Liver (tissue), 8 donors: ENCODE measurements at regions not wholly inside any gene's neighbourhood (a gene's known extent, or its start where the extent isn't known, plus 50 kb on each side); places are given as distances from the start of the nearest gene placed in this dataset.

Experiments used
- DNase-seq: peaks from one replicate; pipeline ENCODE4 v3.0.0-alpha.2; 2017; ENCODE audit warnings: low spot score
- H3K27ac ChIP-seq, 2 donors: one replicate each; pipeline ENCODE4 v1.7.0; 2013; ENCODE audit warnings: inconsistent platforms in 2 of 2, low read length in 2 of 2, control low read depth in 1 of 2, low read depth in 1 of 2, mild to moderate bottlenecking in 1 of 2
- H3K27me3 ChIP-seq, 4 donors: one replicate each; pipeline versions ENCODE4 v1.6.1 to v1.7.0; 2013; ENCODE audit warnings: low read length in 3 of 4, inconsistent platforms in 1 of 4, mild to moderate bottlenecking in 1 of 4, moderate library complexity in 1 of 4; ENCODE audit not compliant: control insufficient read depth in 4 of 4, insufficient read depth in 4 of 4
- H3K36me3 ChIP-seq, 4 donors: one replicate each; pipeline versions ENCODE4 v1.6.1 to v1.7.0; 2013; ENCODE audit warnings: low read length in 3 of 4, mild to moderate bottlenecking in 3 of 4, low read depth in 1 of 4, moderate library complexity in 1 of 4; ENCODE audit not compliant: control insufficient read depth in 4 of 4, insufficient read depth in 3 of 4
- H3K4me1 ChIP-seq, 4 donors: one replicate each; pipeline versions ENCODE4 v1.6.1 to v1.7.0; 2013; ENCODE audit warnings: low read length in 3 of 4, mild to moderate bottlenecking in 3 of 4, moderate library complexity in 1 of 4; ENCODE audit not compliant: control insufficient read depth in 4 of 4, insufficient read depth in 4 of 4
- H3K4me3 ChIP-seq, 3 donors: one replicate each; pipeline versions ENCODE4 v1.6.1 to v1.7.0; 2013; ENCODE audit warnings: low read length in 3 of 3, control low read depth in 1 of 3, low read depth in 1 of 3, mild to moderate bottlenecking in 1 of 3
- H3K9ac ChIP-seq, 2 donors: one replicate each; pipeline ENCODE4 v1.7.0; 2013; ENCODE audit warnings: low read length in 2 of 2, mild to moderate bottlenecking in 2 of 2, moderate library complexity in 2 of 2, control low read depth in 1 of 2, low read depth in 1 of 2
- H3K9me3 ChIP-seq, 4 donors: one replicate each; pipeline versions ENCODE4 v1.6.1 to v1.7.0; 2013; ENCODE audit warnings: low read length in 3 of 4; ENCODE audit not compliant: control insufficient read depth in 4 of 4
- HNF4A ChIP-seq, 2 donors: conservative IDR thresholded peaks; 2 replicates each; pipeline ENCODE4 v1.6.1; 2016; ENCODE audit warnings: antibody characterized with exemption in 2 of 2, mild to moderate bottlenecking in 2 of 2
- JUND ChIP-seq, 2 donors: IDR thresholded peaks; 2 replicates each; pipeline ENCODE4 v1.6.1; 2016; ENCODE audit warnings: antibody characterized with exemption in 2 of 2
- RAD21 ChIP-seq, 2 donors: IDR thresholded peaks; 2 replicates each; pipeline ENCODE4 v1.6.1; 2016; ENCODE audit warnings: antibody characterized with exemption in 2 of 2, mild to moderate bottlenecking in 2 of 2
- YY1 ChIP-seq: IDR thresholded peaks from 2 replicates; pipeline ENCODE4 v1.6.1; 2016; ENCODE audit warnings: antibody characterized with exemption, mild to moderate bottlenecking
- WGBS: extraction: QIAGEN DNeasy Blood & Tissue Kit; methylation state at CpG from one replicate; pipeline ENCODE4 v1.1.7; 2013; 5-methylcytosine and 5-hydroxymethylcytosine counted together
- TF ChIP-seq, protein P1 (sequence below): fragments of 150-350 bp; IDR thresholded peaks from 2 replicates; pipeline ENCODE4 v1.5.1; 2017; ENCODE audit warnings: improper control_type of control experiment, low read depth, low read length; ENCODE audit not compliant: missing input control
- TF ChIP-seq, protein P2 (sequence below): IDR thresholded peaks from 2 replicates; pipeline ENCODE4 v1.6.1; 2016; ENCODE audit warnings: antibody characterized with exemption
- TF ChIP-seq, protein P3 (sequence below): IDR thresholded peaks from 2 replicates; pipeline ENCODE4 v1.6.1; 2016; ENCODE audit warnings: antibody characterized with exemption, mild to moderate bottlenecking
- donor health status: healthy.
- donor health status: healthy.
- donor health status: healthy.
- donor health status: healthy.
- donor health status: healthy.

DNA sequence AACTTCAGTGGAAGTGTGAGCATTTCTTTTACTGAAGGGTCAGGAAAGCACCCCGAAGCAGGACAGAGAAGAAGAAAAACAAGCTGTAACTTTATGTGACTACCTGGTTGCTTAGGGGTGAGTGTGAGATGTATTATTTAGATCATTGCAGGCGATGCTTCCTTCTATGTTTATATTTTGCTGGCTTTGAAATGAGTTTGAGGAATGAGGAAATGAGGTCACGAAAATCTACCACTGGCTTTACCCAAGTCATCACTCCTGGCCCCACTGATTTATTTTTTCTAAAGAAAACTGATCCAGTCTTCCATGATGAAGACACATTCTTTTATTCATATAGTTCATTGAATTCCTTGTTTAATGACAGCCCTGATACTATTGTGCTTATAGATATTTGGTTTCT, 716.6 kb upstream of the FZD8 start:
- H3K27me3 ChIP-seq, result no peaks in the 10 kb centered on the region
- H3K9me3 ChIP-seq, result no peaks in the 10 kb centered on the region
- no peaks in the 10 kb centered on the region for H3K36me3 ChIP-seq
- no peak overlapping the region for H3K9ac ChIP-seq
- no peaks in the 10 kb centered on the region for H3K4me1 ChIP-seq
- H3K4me3 ChIP-seq, result no peak overlapping the region
- WGBS, result 77% methylated on average over 3 of the region's 3 CpGs
- no peak for DNase-seq
- no peak for TF ChIP-seq YY1
- TF ChIP-seq, protein P1, sequence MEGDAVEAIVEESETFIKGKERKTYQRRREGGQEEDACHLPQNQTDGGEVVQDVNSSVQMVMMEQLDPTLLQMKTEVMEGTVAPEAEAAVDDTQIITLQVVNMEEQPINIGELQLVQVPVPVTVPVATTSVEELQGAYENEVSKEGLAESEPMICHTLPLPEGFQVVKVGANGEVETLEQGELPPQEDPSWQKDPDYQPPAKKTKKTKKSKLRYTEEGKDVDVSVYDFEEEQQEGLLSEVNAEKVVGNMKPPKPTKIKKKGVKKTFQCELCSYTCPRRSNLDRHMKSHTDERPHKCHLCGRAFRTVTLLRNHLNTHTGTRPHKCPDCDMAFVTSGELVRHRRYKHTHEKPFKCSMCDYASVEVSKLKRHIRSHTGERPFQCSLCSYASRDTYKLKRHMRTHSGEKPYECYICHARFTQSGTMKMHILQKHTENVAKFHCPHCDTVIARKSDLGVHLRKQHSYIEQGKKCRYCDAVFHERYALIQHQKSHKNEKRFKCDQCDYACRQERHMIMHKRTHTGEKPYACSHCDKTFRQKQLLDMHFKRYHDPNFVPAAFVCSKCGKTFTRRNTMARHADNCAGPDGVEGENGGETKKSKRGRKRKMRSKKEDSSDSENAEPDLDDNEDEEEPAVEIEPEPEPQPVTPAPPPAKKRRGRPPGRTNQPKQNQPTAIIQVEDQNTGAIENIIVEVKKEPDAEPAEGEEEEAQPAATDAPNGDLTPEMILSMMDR, result no peak
- H3K27ac ChIP-seq, result no peak overlapping the region

DNA sequence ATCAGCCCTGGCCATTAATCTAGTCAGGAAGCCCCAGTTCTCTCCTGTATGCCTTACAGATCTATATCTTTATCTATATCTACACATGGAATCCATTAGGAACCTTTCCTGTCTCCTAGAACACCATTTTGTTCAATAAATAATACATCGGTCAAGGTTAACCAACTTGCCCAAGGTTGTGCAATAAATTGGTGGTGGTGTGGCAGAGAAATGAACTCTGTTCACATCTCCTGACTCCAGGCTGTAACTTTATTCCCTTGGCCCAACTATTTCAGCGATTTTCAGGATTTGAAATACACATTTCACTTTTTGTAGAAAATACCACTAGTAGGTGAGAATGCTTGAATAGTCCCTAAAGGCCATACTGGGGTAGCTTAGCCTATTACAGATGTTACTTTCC, 712.5 kb upstream of the FZD8 start:
- no peaks in the 10 kb centered on the region for H3K27me3 ChIP-seq
- no peak overlapping the region for H3K9ac ChIP-seq
- no peaks in the 10 kb centered on the region for H3K4me1 ChIP-seq
- TF ChIP-seq, protein P2, sequence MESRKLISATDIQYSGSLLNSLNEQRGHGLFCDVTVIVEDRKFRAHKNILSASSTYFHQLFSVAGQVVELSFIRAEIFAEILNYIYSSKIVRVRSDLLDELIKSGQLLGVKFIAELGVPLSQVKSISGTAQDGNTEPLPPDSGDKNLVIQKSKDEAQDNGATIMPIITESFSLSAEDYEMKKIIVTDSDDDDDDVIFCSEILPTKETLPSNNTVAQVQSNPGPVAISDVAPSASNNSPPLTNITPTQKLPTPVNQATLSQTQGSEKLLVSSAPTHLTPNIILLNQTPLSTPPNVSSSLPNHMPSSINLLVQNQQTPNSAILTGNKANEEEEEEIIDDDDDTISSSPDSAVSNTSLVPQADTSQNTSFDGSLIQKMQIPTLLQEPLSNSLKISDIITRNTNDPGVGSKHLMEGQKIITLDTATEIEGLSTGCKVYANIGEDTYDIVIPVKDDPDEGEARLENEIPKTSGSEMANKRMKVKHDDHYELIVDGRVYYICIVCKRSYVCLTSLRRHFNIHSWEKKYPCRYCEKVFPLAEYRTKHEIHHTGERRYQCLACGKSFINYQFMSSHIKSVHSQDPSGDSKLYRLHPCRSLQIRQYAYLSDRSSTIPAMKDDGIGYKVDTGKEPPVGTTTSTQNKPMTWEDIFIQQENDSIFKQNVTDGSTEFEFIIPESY, result no peak
- H3K4me3 ChIP-seq, result no peak overlapping the region
- H3K9me3 ChIP-seq, result no peaks in the 10 kb centered on the region
- H3K36me3 ChIP-seq, result no peaks in the 10 kb centered on the region
- DNase-seq, result no peak
- 81% methylated on average over 2 of the region's 2 CpGs for WGBS
- H3K27ac ChIP-seq, result no peak overlapping the region

DNA sequence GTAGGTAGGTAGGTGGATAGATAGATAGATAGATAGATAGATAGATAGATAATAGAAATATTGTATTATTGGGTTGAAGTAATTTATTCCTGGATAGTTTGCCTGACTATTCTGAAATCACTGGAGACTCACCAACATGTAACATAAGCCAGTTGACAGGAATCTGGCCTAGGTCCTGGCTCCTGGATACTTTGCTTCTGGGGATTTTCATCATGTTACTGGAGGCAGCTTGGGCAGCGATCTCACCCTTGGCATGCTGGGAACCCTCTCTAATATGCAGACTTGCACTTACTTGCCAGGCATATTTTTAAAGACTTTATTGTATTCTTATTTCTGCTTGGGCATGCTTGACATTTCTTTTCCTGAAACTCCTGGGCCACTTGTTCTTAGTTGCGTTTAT, 709.1 kb upstream of the FZD8 start:
- H3K9ac ChIP-seq, result no peak overlapping the region
- no peaks in the 10 kb centered on the region for H3K9me3 ChIP-seq
- no peak for DNase-seq
- no peaks in the 10 kb centered on the region for H3K27me3 ChIP-seq
- no peaks in the 10 kb centered on the region for H3K36me3 ChIP-seq
- TF ChIP-seq, protein P3, sequence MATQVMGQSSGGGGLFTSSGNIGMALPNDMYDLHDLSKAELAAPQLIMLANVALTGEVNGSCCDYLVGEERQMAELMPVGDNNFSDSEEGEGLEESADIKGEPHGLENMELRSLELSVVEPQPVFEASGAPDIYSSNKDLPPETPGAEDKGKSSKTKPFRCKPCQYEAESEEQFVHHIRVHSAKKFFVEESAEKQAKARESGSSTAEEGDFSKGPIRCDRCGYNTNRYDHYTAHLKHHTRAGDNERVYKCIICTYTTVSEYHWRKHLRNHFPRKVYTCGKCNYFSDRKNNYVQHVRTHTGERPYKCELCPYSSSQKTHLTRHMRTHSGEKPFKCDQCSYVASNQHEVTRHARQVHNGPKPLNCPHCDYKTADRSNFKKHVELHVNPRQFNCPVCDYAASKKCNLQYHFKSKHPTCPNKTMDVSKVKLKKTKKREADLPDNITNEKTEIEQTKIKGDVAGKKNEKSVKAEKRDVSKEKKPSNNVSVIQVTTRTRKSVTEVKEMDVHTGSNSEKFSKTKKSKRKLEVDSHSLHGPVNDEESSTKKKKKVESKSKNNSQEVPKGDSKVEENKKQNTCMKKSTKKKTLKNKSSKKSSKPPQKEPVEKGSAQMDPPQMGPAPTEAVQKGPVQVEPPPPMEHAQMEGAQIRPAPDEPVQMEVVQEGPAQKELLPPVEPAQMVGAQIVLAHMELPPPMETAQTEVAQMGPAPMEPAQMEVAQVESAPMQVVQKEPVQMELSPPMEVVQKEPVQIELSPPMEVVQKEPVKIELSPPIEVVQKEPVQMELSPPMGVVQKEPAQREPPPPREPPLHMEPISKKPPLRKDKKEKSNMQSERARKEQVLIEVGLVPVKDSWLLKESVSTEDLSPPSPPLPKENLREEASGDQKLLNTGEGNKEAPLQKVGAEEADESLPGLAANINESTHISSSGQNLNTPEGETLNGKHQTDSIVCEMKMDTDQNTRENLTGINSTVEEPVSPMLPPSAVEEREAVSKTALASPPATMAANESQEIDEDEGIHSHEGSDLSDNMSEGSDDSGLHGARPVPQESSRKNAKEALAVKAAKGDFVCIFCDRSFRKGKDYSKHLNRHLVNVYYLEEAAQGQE, result no peak
- TF ChIP-seq HNF4A (conservative IDR thresholded peaks at IDR 0.05) (no peak), JUND (IDR thresholded peaks at IDR 0.05) (no peak), RAD21 (IDR thresholded peaks at IDR 0.05) (no peak)
- TF ChIP-seq, protein P2, result no peak
- 86% methylated on average over 2 of the region's 2 CpGs for WGBS
- no peak overlapping the region for H3K4me3 ChIP-seq
- no peaks in the 10 kb centered on the region for H3K4me1 ChIP-seq
- H3K27ac ChIP-seq, result no peak overlapping the region
